ENCODE measurements at regions not wholly inside any gene's neighbourhood (a gene's known extent, or its start where the extent isn't known, plus 50 kb on each side); places are given as distances from the start of the nearest gene placed in this dataset.
"Not testable (repeated sequence)": the region's sequence is repeated elsewhere in the genome, so short reads cannot be mapped to it uniquely, and the experiment has no call there.

- Mint-ChIP-seq H3K4me3 (ENCODE audit: unreplicated experiment) (no peak overlapping the region), H3K4me1 (ENCODE audit: unreplicated experiment) (no peaks in the 10 kb centered on the region), H3K27ac (ENCODE audit: unreplicated experiment) (no peak overlapping the region), H3K27me3 (ENCODE audit: unreplicated experiment) (peaks cover 1% of the 10 kb centered on the region), H3K36me3 (ENCODE audit: low read depth, unreplicated experiment) (no peaks in the 10 kb centered on the region), H3K9me3 (ENCODE audit: unreplicated experiment) (no peaks in the 10 kb centered on the region)
- no peak for TF ChIP-seq CTCF (IDR thresholded peaks at IDR 0.05; ENCODE audit: unreplicated experiment)
- no peak for DNase-seq (ENCODE audit: low spot score)
Measured at GRCh38 chr1:233461847-233462246, 134.3 kb downstream of the MAP3K21 start.

GRCh38 chr1:233463333-233463732 is 135.8 kb downstream of the MAP3K21 start:
- no peak overlapping the region for H3K4me3 Mint-ChIP-seq (ENCODE audit: unreplicated experiment)
- H3K4me1 Mint-ChIP-seq (ENCODE audit: unreplicated experiment): no peaks in the 10 kb centered on the region
- H3K9me3 Mint-ChIP-seq (ENCODE audit: unreplicated experiment): no peaks in the 10 kb centered on the region
- peaks cover 1% of the 10 kb centered on the region for H3K27me3 Mint-ChIP-seq (ENCODE audit: unreplicated experiment)
- no peak overlapping the region for H3K27ac Mint-ChIP-seq (ENCODE audit: unreplicated experiment)
- DNase-seq (ENCODE audit: low spot score): no peak
- TF ChIP-seq CTCF (IDR thresholded peaks at IDR 0.05; ENCODE audit: unreplicated experiment): no peak
- H3K36me3 Mint-ChIP-seq (ENCODE audit: low read depth, unreplicated experiment): no peaks in the 10 kb centered on the region

- DNase-seq (ENCODE audit: low spot score): no peak
- Mint-ChIP-seq H3K27me3 (ENCODE audit: unreplicated experiment) (no peaks in the 10 kb centered on the region), H3K4me1 (ENCODE audit: unreplicated experiment) (no peaks in the 10 kb centered on the region), H3K9me3 (ENCODE audit: unreplicated experiment) (no peaks in the 10 kb centered on the region), H3K27ac (ENCODE audit: unreplicated experiment) (no peak overlapping the region), H3K36me3 (ENCODE audit: low read depth, unreplicated experiment) (no peaks in the 10 kb centered on the region), H3K4me3 (ENCODE audit: unreplicated experiment) (no peak overlapping the region)
- TF ChIP-seq CTCF (IDR thresholded peaks at IDR 0.05; ENCODE audit: unreplicated experiment): no peak
Measured at GRCh38 chr1:233465745-233466343, 138.3 kb downstream of the MAP3K21 start.

- H3K27me3 Mint-ChIP-seq (ENCODE audit: unreplicated experiment): no peaks in the 10 kb centered on the region
- no peaks in the 10 kb centered on the region for H3K36me3 Mint-ChIP-seq (ENCODE audit: low read depth, unreplicated experiment)
- H3K4me1 Mint-ChIP-seq (ENCODE audit: unreplicated experiment): no peaks in the 10 kb centered on the region
- TF ChIP-seq CTCF (IDR thresholded peaks at IDR 0.05; ENCODE audit: unreplicated experiment): no peak
- no peak overlapping the region for H3K4me3 Mint-ChIP-seq (ENCODE audit: unreplicated experiment)
- no peak overlapping the region for H3K27ac Mint-ChIP-seq (ENCODE audit: unreplicated experiment)
- DNase-seq (ENCODE audit: low spot score): no peak
- H3K9me3 Mint-ChIP-seq (ENCODE audit: unreplicated experiment): no peaks in the 10 kb centered on the region
Measured at GRCh38 chr1:233470741-233471499, 143.0 kb upstream of the KCNK1 start.

- not testable (repeated sequence) for H3K27ac Mint-ChIP-seq (ENCODE audit: unreplicated experiment)
Measured at GRCh38 chr1:233471851-233472250, 142.1 kb upstream of the KCNK1 start.

GRCh38 chr1:233472796-233473195 is 141.1 kb upstream of the KCNK1 start:
- not testable (repeated sequence) for DNase-seq (ENCODE audit: low spot score); H3K4me1 Mint-ChIP-seq (ENCODE audit: unreplicated experiment); H3K27me3 Mint-ChIP-seq (ENCODE audit: unreplicated experiment); H3K27ac Mint-ChIP-seq (ENCODE audit: unreplicated experiment); H3K36me3 Mint-ChIP-seq (ENCODE audit: low read depth, unreplicated experiment); H3K4me3 Mint-ChIP-seq (ENCODE audit: unreplicated experiment); H3K9me3 Mint-ChIP-seq (ENCODE audit: unreplicated experiment)

More at GRCh38 chr1:233471851-233472250, 142.1 kb upstream of the KCNK1 start:
- not testable (repeated sequence) for H3K27me3 Mint-ChIP-seq (ENCODE audit: unreplicated experiment); DNase-seq (ENCODE audit: low spot score); H3K4me3 Mint-ChIP-seq (ENCODE audit: unreplicated experiment); H3K9me3 Mint-ChIP-seq (ENCODE audit: unreplicated experiment); H3K4me1 Mint-ChIP-seq (ENCODE audit: unreplicated experiment); H3K36me3 Mint-ChIP-seq (ENCODE audit: low read depth, unreplicated experiment)

All from endothelial cell (in vitro differentiated cells).